ENCODE measurements at regions not wholly inside any gene's neighbourhood (a gene's known extent, or its start where the extent isn't known, plus 50 kb on each side); places are given as distances from the start of the nearest gene placed in this dataset.
A peak's percentile ranks its signal among the peaks of the same experiment; 100 is the strongest.

GRCh38 chr11:13227676-13228255, 49.8 kb upstream of the BMAL1 start:
- TF ChIP-seq CTCF (IDR thresholded peaks at IDR 0.05; ENCODE audit: poor library complexity, severe bottlenecking), result no peak
- Histone ChIP-seq H3K27me3 (ENCODE audit: insufficient read depth, poor library complexity, severe bottlenecking) (no peaks in the 10 kb centered on the region), H3K4me1 (ENCODE audit: insufficient read depth, poor library complexity, severe bottlenecking) (peaks cover 13% of the 10 kb centered on the region), H3K9me3 (ENCODE audit: severe bottlenecking) (no peaks in the 10 kb centered on the region), H3K27ac (ENCODE audit: poor library complexity, severe bottlenecking) (no peak overlapping the region), H3K4me3 (ENCODE audit: severe bottlenecking) (no peak overlapping the region), H3K36me3 (ENCODE audit: low read depth) (no peaks in the 10 kb centered on the region)
- DNase-seq (ENCODE audit: low spot score) (no peak), ATAC-seq (ENCODE audit: low read depth) (0 out of 3 replicates have a peak, but pooled peaks have one; percentile 33)

Data from RWPE2 (cell line).